DOHH2 (cell line): ENCODE measurements at regions not wholly inside any gene's neighbourhood (a gene's known extent, or its start where the extent isn't known, plus 50 kb on each side); places are given as distances from the start of the nearest gene placed in this dataset.

ENCODE experiments used
- H3F3A ChIP-seq: fragments of 200-600 bp; sonication (generic), shearing (Covaris generic); 2 replicates; pipeline ENCODE4 v1.6.0; 2016; ENCODE audit warnings: antibody characterized with exemption, mild to moderate bottlenecking; ENCODE audit not compliant: control insufficient read depth, insufficient read depth
- H3K27ac ChIP-seq: fragments of 200-600 bp; sonication (generic); 2 replicates; pipeline ENCODE4 v1.5.1; 2014; ENCODE audit warnings: low read depth, mild to moderate bottlenecking, low read length, moderate library complexity
- H3K27me3 ChIP-seq: fragments of 200-600 bp; sonication (generic); 2 replicates; pipeline ENCODE4 v1.6.1; 2014; ENCODE audit warnings: mild to moderate bottlenecking, low read length, mixed read lengths; ENCODE audit not compliant: control insufficient read depth
- H3K36me3 ChIP-seq: fragments of 200-600 bp; sonication (generic); 2 replicates; pipeline ENCODE4 v1.6.1; 2014; ENCODE audit warnings: mild to moderate bottlenecking, low read length, moderate library complexity, mixed read lengths; ENCODE audit not compliant: control insufficient read depth
- H3K4me1 ChIP-seq: fragments of 200-600 bp; sonication (generic); 2 replicates; pipeline ENCODE4 v1.6.1; 2014; ENCODE audit warnings: mild to moderate bottlenecking, low read length, mixed read lengths; ENCODE audit not compliant: control insufficient read depth
- H3K4me2 ChIP-seq: fragments of 200-600 bp; sonication (generic); 2 replicates; pipeline ENCODE4 v1.6.0; 2014; ENCODE audit warnings: mild to moderate bottlenecking, low read length, moderate library complexity
- H3K4me3 ChIP-seq: fragments of 200-600 bp; sonication (generic); 2 replicates; pipeline ENCODE4 v1.5.1; 2014; ENCODE audit warnings: mild to moderate bottlenecking, low read length, mixed read lengths
- H3K79me2 ChIP-seq: fragments of 200-600 bp; sonication (generic); 2 replicates; pipeline ENCODE4 v1.6.1; 2014; ENCODE audit warnings: mild to moderate bottlenecking, low read length, mixed read lengths; ENCODE audit not compliant: control insufficient read depth
- H3K9me2 ChIP-seq: fragments of 200-600 bp; sonication (generic); replicated peaks from 2 replicates; pipeline ENCODE4 v1.6.1; 2014; ENCODE audit warnings: mild to moderate bottlenecking, low read length, mixed read lengths; ENCODE audit not compliant: control insufficient read depth
- H3K9me3 ChIP-seq: fragments of 200-600 bp; sonication (generic); 2 replicates; pipeline ENCODE4 v1.6.1; 2014; ENCODE audit warnings: antibody characterized with exemption, low read length, mixed read lengths; ENCODE audit not compliant: control insufficient read depth, insufficient read depth
- H4K20me1 ChIP-seq: fragments of 200-600 bp; sonication (generic); 2 replicates; pipeline ENCODE4 v1.6.0; 2014; ENCODE audit warnings: low read depth, mild to moderate bottlenecking, antibody characterized with exemption, low read length, moderate library complexity; ENCODE audit not compliant: control insufficient read depth, insufficient read depth
- EZH2phosphoT487 ChIP-seq: fragments of 200-600 bp; sonication (generic); IDR thresholded peaks from 2 replicates; pipeline ENCODE4 v1.6.1; 2017; ENCODE audit warnings: borderline replicate concordance, mild to moderate bottlenecking, antibody characterized with exemption, low read length, moderate library complexity, mixed read lengths
- TF ChIP-seq, protein P1 (sequence below): fragments of 200-600 bp; sonication (generic); IDR thresholded peaks from one replicate; pipeline ENCODE4 v1.5.1; 2014; ENCODE audit warnings: antibody characterized with exemption, mild to moderate bottlenecking, low read depth, low read length; ENCODE audit not compliant: poor library complexity, severe bottlenecking

- no peaks in the 10 kb centered on the region for H3K4me1 ChIP-seq
- H3K27me3 ChIP-seq = no peaks in the 10 kb centered on the region
- H3K36me3 ChIP-seq = no peaks in the 10 kb centered on the region
- H3F3A ChIP-seq = no peaks in the 10 kb centered on the region
- no peak for TF ChIP-seq EZH2phosphoT487
- TF ChIP-seq, protein P1, sequence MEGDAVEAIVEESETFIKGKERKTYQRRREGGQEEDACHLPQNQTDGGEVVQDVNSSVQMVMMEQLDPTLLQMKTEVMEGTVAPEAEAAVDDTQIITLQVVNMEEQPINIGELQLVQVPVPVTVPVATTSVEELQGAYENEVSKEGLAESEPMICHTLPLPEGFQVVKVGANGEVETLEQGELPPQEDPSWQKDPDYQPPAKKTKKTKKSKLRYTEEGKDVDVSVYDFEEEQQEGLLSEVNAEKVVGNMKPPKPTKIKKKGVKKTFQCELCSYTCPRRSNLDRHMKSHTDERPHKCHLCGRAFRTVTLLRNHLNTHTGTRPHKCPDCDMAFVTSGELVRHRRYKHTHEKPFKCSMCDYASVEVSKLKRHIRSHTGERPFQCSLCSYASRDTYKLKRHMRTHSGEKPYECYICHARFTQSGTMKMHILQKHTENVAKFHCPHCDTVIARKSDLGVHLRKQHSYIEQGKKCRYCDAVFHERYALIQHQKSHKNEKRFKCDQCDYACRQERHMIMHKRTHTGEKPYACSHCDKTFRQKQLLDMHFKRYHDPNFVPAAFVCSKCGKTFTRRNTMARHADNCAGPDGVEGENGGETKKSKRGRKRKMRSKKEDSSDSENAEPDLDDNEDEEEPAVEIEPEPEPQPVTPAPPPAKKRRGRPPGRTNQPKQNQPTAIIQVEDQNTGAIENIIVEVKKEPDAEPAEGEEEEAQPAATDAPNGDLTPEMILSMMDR = no peak
- H3K4me2 ChIP-seq = no peak overlapping the region
- no peaks in the 10 kb centered on the region for H3K9me3 ChIP-seq
- no peaks in the 10 kb centered on the region for H3K9me2 ChIP-seq
- H3K27ac ChIP-seq = no peak overlapping the region
- no peak overlapping the region for H3K4me3 ChIP-seq
- H4K20me1 ChIP-seq = no peaks in the 10 kb centered on the region
- no peaks in the 10 kb centered on the region for H3K79me2 ChIP-seq
Measured at GRCh38 chr5:98403131-98403530, 370.3 kb upstream of the RGMB start.

- H3F3A ChIP-seq = no peaks in the 10 kb centered on the region
- no peaks in the 10 kb centered on the region for H3K36me3 ChIP-seq
- H3K4me1 ChIP-seq = no peaks in the 10 kb centered on the region
- H3K4me3 ChIP-seq = no peak overlapping the region
- H3K27ac ChIP-seq = no peak overlapping the region
- H3K79me2 ChIP-seq = no peaks in the 10 kb centered on the region
- no peaks in the 10 kb centered on the region for H3K9me2 ChIP-seq
- no peaks in the 10 kb centered on the region for H3K9me3 ChIP-seq
- no peak overlapping the region for H3K4me2 ChIP-seq
- H3K27me3 ChIP-seq = no peaks in the 10 kb centered on the region
- H4K20me1 ChIP-seq = no peaks in the 10 kb centered on the region
- no peak for TF ChIP-seq EZH2phosphoT487
- TF ChIP-seq, protein P1 = no peak
Measured at GRCh38 chr5:98414938-98415337, 358.5 kb upstream of the RGMB start.

DNA sequence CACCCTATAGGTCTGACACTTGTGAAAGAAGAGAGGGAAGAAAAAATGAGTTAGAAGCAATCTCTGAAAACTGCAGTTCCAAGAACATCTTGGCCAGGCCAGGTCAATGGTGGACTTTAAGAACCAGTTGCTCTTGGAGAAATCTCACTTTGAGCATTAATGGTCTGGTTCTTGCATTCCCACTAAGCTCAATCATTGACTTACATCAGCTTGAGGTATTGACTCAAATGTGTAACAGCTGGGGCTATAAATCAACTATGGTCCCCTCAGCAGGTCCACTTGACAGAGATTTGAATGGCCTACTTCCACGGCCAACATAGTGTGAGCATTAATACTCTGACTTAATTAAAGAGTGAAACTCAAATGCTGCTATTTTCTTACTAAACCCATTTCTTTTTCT is 357.8 kb upstream of the RGMB start:
- H3K4me1 ChIP-seq = no peaks in the 10 kb centered on the region
- H3K27ac ChIP-seq = no peak overlapping the region
- H3K79me2 ChIP-seq = no peaks in the 10 kb centered on the region
- H3K9me3 ChIP-seq = no peaks in the 10 kb centered on the region
- no peak overlapping the region for H3K4me3 ChIP-seq
- no peaks in the 10 kb centered on the region for H3K9me2 ChIP-seq
- no peaks in the 10 kb centered on the region for H3K36me3 ChIP-seq
- no peak overlapping the region for H3K4me2 ChIP-seq
- H4K20me1 ChIP-seq = no peaks in the 10 kb centered on the region
- TF ChIP-seq EZH2phosphoT487 = no peak
- TF ChIP-seq, protein P1 = no peak
- H3K27me3 ChIP-seq = no peaks in the 10 kb centered on the region
- no peaks in the 10 kb centered on the region for H3F3A ChIP-seq

- no peaks in the 10 kb centered on the region for H3K9me2 ChIP-seq
- H3K79me2 ChIP-seq = no peaks in the 10 kb centered on the region
- H3K27me3 ChIP-seq = no peaks in the 10 kb centered on the region
- H3K9me3 ChIP-seq = no peaks in the 10 kb centered on the region
- H3K4me3 ChIP-seq = no peak overlapping the region
- no peak overlapping the region for H3K4me2 ChIP-seq
- H3K36me3 ChIP-seq = no peaks in the 10 kb centered on the region
- H3F3A ChIP-seq = no peaks in the 10 kb centered on the region
- H4K20me1 ChIP-seq = no peaks in the 10 kb centered on the region
- no peak overlapping the region for H3K27ac ChIP-seq
- TF ChIP-seq, protein P1 = no peak
- no peak for TF ChIP-seq EZH2phosphoT487
- no peaks in the 10 kb centered on the region for H3K4me1 ChIP-seq
Measured at GRCh38 chr5:98416541-98416940, 356.9 kb upstream of the RGMB start.
